Rectal smooth muscle tissue (tissue), 1 donor: ENCODE measurements at regions not wholly inside any gene's neighbourhood (a gene's known extent, or its start where the extent isn't known, plus 50 kb on each side); places are given as distances from the start of the nearest gene placed in this dataset.

ENCODE experiments used
- H3K27ac ChIP-seq: one replicate; pipeline ENCODE4 v1.7.0; 2013; ENCODE audit warnings: low read depth, low read length, inconsistent platforms
- H3K27me3 ChIP-seq: one replicate; pipeline ENCODE4 v1.7.0; 2013; ENCODE audit warnings: low read length; ENCODE audit not compliant: control insufficient read depth, insufficient read depth
- H3K36me3 ChIP-seq: one replicate; pipeline ENCODE4 v1.7.0; 2013; ENCODE audit warnings: low read length; ENCODE audit not compliant: control insufficient read depth, insufficient read depth
- H3K4me1 ChIP-seq: one replicate; pipeline ENCODE4 v1.7.0; 2013; ENCODE audit warnings: low read length; ENCODE audit not compliant: control insufficient read depth, insufficient read depth
- H3K4me3 ChIP-seq: one replicate; pipeline ENCODE4 v1.7.0; 2013; ENCODE audit warnings: low read length
- H3K9ac ChIP-seq: one replicate; pipeline ENCODE4 v1.7.0; 2013; ENCODE audit warnings: low read length

GRCh38 chr12:76637807-76638206, 78.2 kb upstream of the OSBPL8 start:
- H3K27ac ChIP-seq = no peak overlapping the region
- no peaks in the 10 kb centered on the region for H3K36me3 ChIP-seq
- H3K9ac ChIP-seq = no peak overlapping the region
- H3K4me3 ChIP-seq = no peak overlapping the region
- no peaks in the 10 kb centered on the region for H3K4me1 ChIP-seq
- H3K27me3 ChIP-seq = no peaks in the 10 kb centered on the region

- no peak overlapping the region for H3K4me3 ChIP-seq
- no peaks in the 10 kb centered on the region for H3K4me1 ChIP-seq
- H3K9ac ChIP-seq = no peak overlapping the region
- H3K27ac ChIP-seq = no peak overlapping the region
- H3K36me3 ChIP-seq = no peaks in the 10 kb centered on the region
- no peaks in the 10 kb centered on the region for H3K27me3 ChIP-seq
Observed at GRCh38 chr12:76639646-76640045, 80.1 kb upstream of the OSBPL8 start.

GRCh38 chr12:76641073-76641472, 81.5 kb upstream of the OSBPL8 start:
- H3K36me3 ChIP-seq = no peaks in the 10 kb centered on the region
- no peak overlapping the region for H3K4me3 ChIP-seq
- H3K9ac ChIP-seq = no peak overlapping the region
- H3K4me1 ChIP-seq = no peaks in the 10 kb centered on the region
- no peaks in the 10 kb centered on the region for H3K27me3 ChIP-seq
- no peak overlapping the region for H3K27ac ChIP-seq

GRCh38 chr12:76641961-76642360, 82.4 kb upstream of the OSBPL8 start:
- H3K4me1 ChIP-seq = no peaks in the 10 kb centered on the region
- no peak overlapping the region for H3K27ac ChIP-seq
- no peaks in the 10 kb centered on the region for H3K36me3 ChIP-seq
- no peak overlapping the region for H3K4me3 ChIP-seq
- no peak overlapping the region for H3K9ac ChIP-seq
- H3K27me3 ChIP-seq = no peaks in the 10 kb centered on the region

- Histone ChIP-seq H3K27me3 (no peaks in the 10 kb centered on the region), H3K36me3 (no peaks in the 10 kb centered on the region), H3K27ac (no peak overlapping the region)
Observed at GRCh38 chr12:76643438-76643837, 83.9 kb upstream of the OSBPL8 start.

GRCh38 chr12:76644950-76645349, 85.4 kb upstream of the OSBPL8 start:
- Histone ChIP-seq H3K36me3 (no peaks in the 10 kb centered on the region), H3K27me3 (no peaks in the 10 kb centered on the region), H3K4me3 (no peak overlapping the region), H3K27ac (no peak overlapping the region), H3K9ac (no peak overlapping the region), H3K4me1 (no peaks in the 10 kb centered on the region)

More at GRCh38 chr12:76643438-76643837, 83.9 kb upstream of the OSBPL8 start:
- no peak overlapping the region for H3K4me3 ChIP-seq
- H3K4me1 ChIP-seq = no peaks in the 10 kb centered on the region
- no peak overlapping the region for H3K9ac ChIP-seq

GRCh38 chr12:76645934-76646333, 86.4 kb upstream of the OSBPL8 start:
- Histone ChIP-seq H3K27ac (no peak overlapping the region), H3K36me3 (no peaks in the 10 kb centered on the region), H3K9ac (no peak overlapping the region), H3K4me1 (no peaks in the 10 kb centered on the region), H3K27me3 (no peaks in the 10 kb centered on the region), H3K4me3 (no peak overlapping the region)

GRCh38 chr12:76646366-76646765, 86.8 kb upstream of the OSBPL8 start:
- Histone ChIP-seq H3K36me3 (no peaks in the 10 kb centered on the region), H3K27me3 (no peaks in the 10 kb centered on the region), H3K4me1 (no peaks in the 10 kb centered on the region), H3K27ac (no peak overlapping the region), H3K4me3 (no peak overlapping the region), H3K9ac (no peak overlapping the region)

GRCh38 chr12:76649099-76649498, 89.5 kb upstream of the OSBPL8 start:
- Histone ChIP-seq H3K9ac (no peak overlapping the region), H3K27me3 (no peaks in the 10 kb centered on the region), H3K27ac (no peak overlapping the region), H3K4me3 (no peak overlapping the region), H3K36me3 (no peaks in the 10 kb centered on the region), H3K4me1 (no peaks in the 10 kb centered on the region)

- H3K9ac ChIP-seq = no peak overlapping the region
- H3K27me3 ChIP-seq = no peaks in the 10 kb centered on the region
- no peak overlapping the region for H3K27ac ChIP-seq
- H3K36me3 ChIP-seq = no peaks in the 10 kb centered on the region
- no peak overlapping the region for H3K4me3 ChIP-seq
- H3K4me1 ChIP-seq = no peaks in the 10 kb centered on the region
Observed at GRCh38 chr12:76652402-76652801, 92.8 kb upstream of the OSBPL8 start.

GRCh38 chr12:76653342-76653741, 93.8 kb upstream of the OSBPL8 start:
- Histone ChIP-seq H3K27me3 (no peaks in the 10 kb centered on the region), H3K27ac (no peak overlapping the region), H3K4me3 (no peak overlapping the region), H3K4me1 (no peaks in the 10 kb centered on the region), H3K9ac (no peak overlapping the region), H3K36me3 (no peaks in the 10 kb centered on the region)

GRCh38 chr12:76664731-76665130, 99.2 kb upstream of the ZDHHC17 start:
- Histone ChIP-seq H3K9ac (no peak overlapping the region), H3K27me3 (no peaks in the 10 kb centered on the region), H3K4me3 (no peak overlapping the region), H3K27ac (no peak overlapping the region), H3K36me3 (no peaks in the 10 kb centered on the region), H3K4me1 (no peaks in the 10 kb centered on the region)

GRCh38 chr12:76666290-76666835, 97.6 kb upstream of the ZDHHC17 start:
- no peak overlapping the region for H3K4me3 ChIP-seq
- H3K27ac ChIP-seq = no peak overlapping the region
- no peaks in the 10 kb centered on the region for H3K36me3 ChIP-seq
- no peaks in the 10 kb centered on the region for H3K27me3 ChIP-seq
- H3K9ac ChIP-seq = no peak overlapping the region
- H3K4me1 ChIP-seq = no peaks in the 10 kb centered on the region
